ENCODE measurements at regions not wholly inside any gene's neighbourhood (a gene's known extent, or its start where the extent isn't known, plus 50 kb on each side); places are given as distances from the start of the nearest gene placed in this dataset.

DNA sequence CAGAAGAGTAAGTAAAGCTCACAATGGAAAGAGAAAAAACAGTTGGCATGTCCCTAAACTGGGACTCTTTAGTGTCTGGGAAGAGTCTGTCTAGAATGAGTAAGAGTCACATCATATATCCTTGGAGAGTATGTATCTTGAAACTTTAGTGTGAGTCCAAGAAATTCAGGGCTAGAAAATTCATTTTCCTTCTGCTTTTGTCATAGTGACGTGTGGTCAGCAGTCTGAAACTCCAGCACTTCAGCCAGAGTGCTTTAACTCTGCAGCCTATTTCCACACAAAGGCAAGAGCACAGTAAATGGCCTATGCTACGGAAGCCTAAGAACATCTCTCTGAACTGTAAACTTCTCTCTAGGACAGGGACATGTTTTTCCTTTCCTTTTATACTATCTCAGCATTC, 174.1 kb downstream of the FAM181B start:
- no peak overlapping the region for H3K18ac ChIP-seq (ENCODE audit: low read depth, low read length)
- H3K4ac ChIP-seq (ENCODE audit: low read depth, low read length), result no peak overlapping the region
- H4K91ac ChIP-seq (ENCODE audit: insufficient read depth, low read depth, low read length), result no peak overlapping the region
- BruUV-seq (replicated peaks), result no TSS peak
- H3K4me1 ChIP-seq (ENCODE audit: control insufficient read depth, insufficient read depth, low read length), result no peaks in the 10 kb centered on the region
- no peak overlapping the region for H2AK5ac ChIP-seq (ENCODE audit: low read depth, low read length)
- H4K20me1 ChIP-seq (ENCODE audit: insufficient read depth, low read length), result no peaks in the 10 kb centered on the region
- intact Hi-C loops (cut with micrococcal nuclease), result no loop called here
- H3K27me3 ChIP-seq (ENCODE audit: control insufficient read depth, insufficient read depth, low read length), result no peaks in the 10 kb centered on the region
- dilution Hi-C loops (cut with HindIII; ENCODE audit: low sequenced_read_pairs, unreplicated experiment), result no loop called here
- no peak overlapping the region for H4K8ac ChIP-seq (ENCODE audit: low read depth in 2 of 2, low read length in 2 of 2)
- H3K14ac ChIP-seq (replicated peaks; ENCODE audit: low read depth, low read length), result no peak overlapping the region
- no peaks in the 10 kb centered on the region for H3K9me1 ChIP-seq (ENCODE audit: insufficient read depth, low read length)
- no peak overlapping the region for H2AFZ ChIP-seq (replicated peaks; ENCODE audit: low read length, poor library complexity)
- ChIA-PET CTCF (no interaction called here), POLR2A (ENCODE audit: unreplicated experiment) (no interaction called here)
- H3K27ac ChIP-seq (ENCODE audit: insufficient read depth, low read length), result no peak overlapping the region
- H3K9ac ChIP-seq (ENCODE audit: low read depth, low read length), result no peak overlapping the region
- no CpG with 5 or more reads among the region's 2 CpGs for WGBS, 2 experiments (ENCODE audit: extremely low coverage in 2 of 2, insufficient read length in 1 of 2)
- ATAC-seq (ENCODE audit: low read depth) (no peak), DNase-seq (no peak)
- H2BK20ac ChIP-seq (ENCODE audit: low read depth, low read length), result no peak overlapping the region
- no peaks in the 10 kb centered on the region for H3K9me3 ChIP-seq (ENCODE audit: control insufficient read depth, insufficient read depth, low read length)
- no peaks in the 10 kb centered on the region for H3K79me1 ChIP-seq (ENCODE audit: low read depth in 1 of 2, low read length in 2 of 2)
- H3K4me3 ChIP-seq (ENCODE audit: insufficient read depth, low read depth, low read length), result no peak overlapping the region
- no peaks in the 10 kb centered on the region for H3K36me3 ChIP-seq (ENCODE audit: control insufficient read depth, insufficient read depth, low read length)
- H2BK120ac ChIP-seq (ENCODE audit: low read depth, low read length), result no peak overlapping the region
- H3K4me2 ChIP-seq (ENCODE audit: low read depth, low read length), result no peak overlapping the region
- no peak for TF ChIP-seq POLR2A (IDR thresholded peaks at IDR 0.05; ENCODE audit: low read depth, low read length)
- TF ChIP-seq CHD1 (IDR thresholded peaks at IDR 0.05; ENCODE audit: low read depth, low read length), result no peak
- no peak for TF ChIP-seq MAZ (IDR thresholded peaks at IDR 0.05; ENCODE audit: borderline replicate concordance, low read depth, low read length)
- no peak for TF ChIP-seq RCOR1 (IDR thresholded peaks at IDR 0.05; ENCODE audit: insufficient replicate concordance, low read length)
- TF ChIP-seq CEBPB (IDR thresholded peaks at IDR 0.05; ENCODE audit: low read depth, low read length), result no peak
- no peak for TF ChIP-seq FOS (IDR thresholded peaks at IDR 0.05; ENCODE audit: low read depth, low read length)
- TF ChIP-seq NFE2L2 (IDR thresholded peaks at IDR 0.05; ENCODE audit: low read depth, low read length), result no peak
- TF ChIP-seq, protein P1, sequence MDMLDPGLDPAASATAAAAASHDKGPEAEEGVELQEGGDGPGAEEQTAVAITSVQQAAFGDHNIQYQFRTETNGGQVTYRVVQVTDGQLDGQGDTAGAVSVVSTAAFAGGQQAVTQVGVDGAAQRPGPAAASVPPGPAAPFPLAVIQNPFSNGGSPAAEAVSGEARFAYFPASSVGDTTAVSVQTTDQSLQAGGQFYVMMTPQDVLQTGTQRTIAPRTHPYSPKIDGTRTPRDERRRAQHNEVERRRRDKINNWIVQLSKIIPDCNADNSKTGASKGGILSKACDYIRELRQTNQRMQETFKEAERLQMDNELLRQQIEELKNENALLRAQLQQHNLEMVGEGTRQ (IDR thresholded peaks at IDR 0.05; ENCODE audit: low read depth, low read length), result no peak
- no peak for TF ChIP-seq BHLHE40 (IDR thresholded peaks at IDR 0.05; ENCODE audit: low read depth, low read length)
- no peak overlapping the region for H3K56ac ChIP-seq (ENCODE audit: extremely low read depth, insufficient read depth, low read length)
- H4K5ac ChIP-seq (ENCODE audit: low read depth, low read length), result no peak overlapping the region
- H2AK9ac ChIP-seq (replicated peaks; ENCODE audit: low read depth, low read length, poor library complexity), result no peak overlapping the region
- H2BK15ac ChIP-seq (ENCODE audit: low read depth, low read length), result no peak overlapping the region
- no peak overlapping the region for H3K23ac ChIP-seq (ENCODE audit: low read depth, low read length)
- in situ Hi-C loops (cut with MboI; ENCODE audit: low sequenced_read_pairs), result no loop called here
- no peak overlapping the region for H2BK5ac ChIP-seq (ENCODE audit: low read depth, low read length, poor library complexity, severe bottlenecking)
